NOMO-1 (cell line): ENCODE measurements at regions not wholly inside any gene's neighbourhood (a gene's known extent, or its start where the extent isn't known, plus 50 kb on each side); places are given as distances from the start of the nearest gene placed in this dataset.

ENCODE experiments used
- DNase-seq, 2 experiments: peaks; one replicate each; lab custom pipeline; 2025; ENCODE audit not compliant: unreplicated experiment in 2 of 2; lab: John Stamatoyannopoulos, UW

DNA sequence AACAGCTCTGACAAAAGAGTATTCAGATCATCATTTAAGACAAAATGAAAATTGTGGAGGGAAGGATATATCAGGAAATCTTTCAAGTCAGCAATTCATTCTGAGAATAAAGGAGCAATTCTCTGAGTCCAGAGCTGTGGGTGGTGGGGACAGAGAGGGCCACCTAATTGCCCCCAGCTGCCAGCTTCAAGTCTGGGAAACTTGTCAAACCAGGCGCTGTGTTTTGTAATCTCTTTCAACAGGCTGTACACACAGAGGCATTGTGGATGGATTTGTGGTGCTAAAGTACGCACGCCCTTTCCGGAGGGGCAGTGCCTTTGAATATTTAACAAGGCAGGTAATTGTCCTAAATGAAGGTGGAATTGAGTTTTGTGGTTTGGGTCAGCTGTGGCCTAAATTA, 591.1 kb upstream of the BOD1L1 start:
- DNase-seq: no peak

DNA sequence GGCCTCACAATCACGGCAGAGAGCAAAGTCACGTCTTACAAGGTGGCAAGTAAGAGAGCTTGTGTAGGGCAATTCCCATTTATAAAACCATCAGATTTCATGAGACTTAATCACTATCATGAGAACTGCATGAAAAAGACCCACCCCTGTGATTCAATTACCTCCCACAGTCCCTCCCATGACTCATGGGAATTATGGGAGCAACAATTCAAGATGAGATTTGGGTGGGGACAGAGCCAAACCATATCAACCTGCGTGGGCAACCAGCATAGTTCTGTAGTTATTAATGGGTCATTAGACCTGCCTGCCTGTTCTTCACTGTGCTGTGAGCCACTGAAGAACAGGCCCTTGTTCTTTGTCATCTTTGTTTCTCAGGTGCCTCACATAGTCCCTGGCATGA, 593.7 kb upstream of the BOD1L1 start:
- no peak for DNase-seq

DNA sequence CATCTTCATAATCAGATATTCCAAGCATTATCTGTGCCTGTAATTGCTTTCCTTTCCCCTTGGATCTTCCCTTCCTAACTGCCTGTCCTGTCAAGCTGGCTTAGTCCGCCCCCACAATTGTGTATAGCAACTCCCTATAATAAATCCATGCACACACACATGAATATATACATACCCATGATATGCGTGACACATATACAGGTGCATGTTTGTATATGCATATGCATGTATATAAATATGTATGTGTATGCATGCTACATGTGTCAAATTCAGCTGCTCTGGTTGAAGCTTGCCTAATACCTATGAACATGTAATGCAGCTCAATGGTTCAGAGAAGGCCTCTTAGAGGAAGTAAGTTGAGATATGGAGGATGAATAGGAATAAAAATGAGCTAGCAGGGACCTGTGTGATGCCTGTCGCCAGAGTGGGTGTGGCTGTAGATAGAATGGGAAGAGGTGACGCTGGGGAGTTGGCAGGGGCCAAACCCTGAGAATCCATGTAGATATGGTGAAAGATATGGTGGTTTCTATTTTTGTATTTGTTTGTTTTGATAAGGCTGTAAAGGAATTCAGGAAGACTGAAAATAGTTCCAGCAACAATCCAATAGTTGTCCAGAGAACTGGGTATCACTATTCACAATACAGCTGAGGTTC, 595.0 kb upstream of the BOD1L1 start:
- no peak for DNase-seq

DNA sequence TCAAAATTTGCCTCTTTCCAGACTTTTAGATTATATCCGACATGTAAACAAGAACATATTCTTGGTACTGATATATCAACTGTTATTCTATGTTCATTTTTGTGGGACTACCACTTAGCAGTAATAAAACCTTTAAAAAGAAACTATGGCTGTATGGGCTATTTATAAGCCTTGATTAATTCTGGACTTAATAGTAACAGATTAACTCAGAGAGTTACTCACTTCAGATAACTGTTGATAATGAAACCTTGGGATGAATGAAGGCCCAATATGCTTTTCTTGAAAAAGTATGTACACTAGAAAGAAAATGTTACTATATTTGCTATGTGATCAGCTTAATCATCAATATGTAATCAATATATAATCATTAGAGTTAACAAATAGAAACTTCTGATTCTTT, 595.9 kb upstream of the BOD1L1 start:
- DNase-seq: no peak

DNA sequence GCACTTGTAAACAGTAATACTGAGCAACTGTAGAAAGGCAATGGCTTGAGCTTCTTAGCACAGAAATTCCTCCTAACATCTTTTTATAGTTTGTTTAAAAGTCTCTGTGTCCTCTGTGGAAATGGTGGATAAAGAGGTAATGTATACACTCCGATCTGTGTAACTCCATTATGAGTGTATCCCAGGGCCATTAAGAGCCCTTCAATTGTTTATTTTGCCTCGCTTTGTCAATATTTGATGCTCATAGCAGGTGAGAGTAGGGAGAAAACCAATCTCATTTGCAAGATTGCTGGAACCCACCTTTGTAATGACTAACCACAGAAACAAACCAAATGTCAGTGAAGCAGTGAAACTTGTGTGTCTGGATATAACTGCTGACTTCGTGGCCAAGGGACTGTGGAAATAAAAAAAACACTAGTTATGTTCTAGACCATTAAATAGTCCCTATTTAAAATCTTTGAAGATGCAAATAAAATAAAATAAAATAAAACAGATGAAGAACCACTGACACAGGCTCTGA, 598.2 kb upstream of the BOD1L1 start:
- no peak for DNase-seq

DNA sequence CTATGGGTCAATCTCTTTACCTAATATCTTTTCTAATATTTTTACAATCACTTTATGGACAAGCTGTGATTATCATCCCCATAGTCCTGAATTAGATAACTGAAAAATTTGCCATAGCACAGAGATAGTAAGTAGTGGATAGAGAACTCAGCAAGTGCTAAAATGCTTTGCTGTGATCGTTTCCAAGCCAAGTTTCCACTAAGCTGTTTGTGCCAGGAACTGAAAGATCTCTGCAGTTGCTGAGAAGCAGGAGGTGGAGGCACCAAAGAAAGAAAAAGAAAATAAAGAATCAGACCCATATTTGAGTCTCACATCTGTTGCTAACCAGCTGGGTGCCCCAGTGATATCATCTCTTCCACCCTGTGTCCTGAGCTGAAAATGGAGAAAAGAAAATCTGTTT, 605.6 kb upstream of the BOD1L1 start:
- no peak for DNase-seq

DNA sequence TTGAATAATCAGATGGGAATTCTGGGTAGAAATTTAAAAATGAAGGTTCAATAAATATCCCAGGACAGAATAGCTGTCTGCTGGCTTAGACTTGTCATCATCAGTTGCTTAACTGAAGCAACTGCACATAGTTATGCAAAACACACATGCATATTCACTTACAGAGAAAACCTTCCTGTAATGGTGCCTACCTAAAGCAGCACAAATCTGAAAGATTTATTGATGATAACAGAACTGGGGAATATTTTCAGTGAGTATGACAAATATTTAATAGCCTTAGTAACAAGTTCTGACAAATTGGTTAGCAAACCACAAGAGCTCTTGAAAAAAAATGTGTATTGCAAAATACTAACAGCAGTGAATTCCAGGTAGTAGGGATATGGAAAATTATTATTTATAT, 606.8 kb upstream of the BOD1L1 start:
- DNase-seq: no peak

DNA sequence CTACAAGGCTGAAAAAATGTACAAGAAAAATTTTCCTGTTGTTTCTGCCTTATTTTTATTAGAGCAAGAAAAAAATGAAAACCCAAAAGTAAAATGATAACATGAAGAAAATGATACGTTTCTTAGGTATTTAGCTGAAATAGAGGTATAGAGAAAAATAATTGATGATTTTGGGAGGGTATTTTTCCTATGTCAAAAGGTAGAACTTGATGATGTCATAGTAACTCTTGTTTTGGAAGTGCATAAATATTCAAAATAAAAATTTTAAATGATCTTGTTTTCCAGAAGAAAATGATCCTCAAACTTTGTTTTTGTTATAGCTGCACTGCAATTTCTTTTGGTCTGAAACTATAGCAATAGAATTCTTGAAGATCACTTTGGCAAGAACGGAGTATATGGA, 608.8 kb upstream of the BOD1L1 start:
- DNase-seq: no peak

DNA sequence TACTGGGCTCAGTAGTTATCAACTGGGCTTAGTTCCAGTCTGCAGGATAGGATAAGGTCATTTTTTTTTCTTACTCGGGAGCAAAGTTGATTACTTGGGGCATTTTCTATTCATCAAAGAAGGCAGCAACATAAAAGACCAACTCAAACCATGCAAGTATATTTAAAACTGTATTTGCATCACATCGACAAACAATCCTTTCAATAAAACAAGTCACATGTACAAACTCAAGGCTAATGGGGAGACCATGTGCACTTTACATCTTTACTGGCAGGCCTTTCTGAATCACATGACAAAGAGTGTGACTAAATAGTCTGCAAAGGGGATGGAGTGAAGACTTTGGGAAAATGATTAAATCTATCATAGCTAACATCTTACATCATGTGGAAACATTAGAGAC, 610.4 kb upstream of the BOD1L1 start:
- DNase-seq: no peak

DNA sequence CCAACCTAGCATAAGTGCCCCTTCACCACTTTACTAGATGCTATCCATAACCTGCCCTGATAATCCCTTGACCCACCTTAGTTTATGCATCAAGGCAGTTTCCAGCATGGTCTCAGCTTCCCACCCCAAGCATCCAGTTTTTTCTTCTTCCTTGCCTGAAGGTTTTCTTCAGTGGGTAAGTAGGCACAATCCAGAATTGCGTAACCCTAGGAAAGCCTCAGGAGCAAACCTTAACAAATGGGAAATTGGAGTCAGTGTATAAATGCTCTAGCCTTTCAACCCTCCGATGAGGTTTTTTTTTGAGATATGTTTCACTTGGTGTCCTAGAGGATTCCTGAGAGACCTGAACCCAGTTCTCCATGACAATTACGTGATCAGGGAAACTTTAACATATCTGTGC, 614.0 kb upstream of the BOD1L1 start:
- DNase-seq: no peak

DNA sequence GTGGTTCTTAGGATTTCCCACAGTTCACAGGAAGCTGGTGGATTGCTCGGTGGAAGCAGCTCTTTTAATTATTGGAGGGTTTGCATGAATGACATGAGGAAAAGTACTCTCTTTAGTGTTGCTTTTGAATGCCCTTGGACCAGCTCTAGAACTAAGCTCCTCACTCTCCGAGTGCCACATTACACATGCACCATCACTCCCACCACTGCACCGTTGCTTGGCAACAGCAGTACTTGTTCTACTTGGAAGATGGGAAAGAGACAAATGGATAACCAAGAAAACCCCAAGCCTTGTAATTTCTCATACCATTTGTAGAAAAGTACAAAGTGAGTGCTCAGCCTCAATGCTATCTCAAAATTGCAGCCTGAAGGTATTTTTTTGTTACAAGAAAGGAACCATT, 620.2 kb upstream of the BOD1L1 start:
- DNase-seq: no peak

DNA sequence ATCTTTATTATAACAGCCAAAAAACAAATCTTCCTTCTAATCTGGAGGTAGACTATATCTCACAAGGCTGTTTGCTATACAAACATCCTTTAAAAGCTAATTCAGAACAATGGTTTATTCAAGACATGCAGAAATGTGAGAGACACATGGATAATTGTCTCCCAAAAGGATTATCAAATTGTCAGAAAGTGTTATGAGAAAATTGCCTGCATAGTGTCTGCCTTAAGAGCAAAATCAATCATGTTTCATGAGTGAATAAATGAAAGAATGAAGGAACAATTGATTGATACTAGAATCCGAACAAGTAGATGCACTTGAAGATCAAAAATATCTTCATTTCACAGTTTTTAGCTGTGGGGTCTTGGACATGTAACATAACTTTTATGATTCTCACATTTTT, 621.7 kb upstream of the BOD1L1 start:
- no peak for DNase-seq

DNA sequence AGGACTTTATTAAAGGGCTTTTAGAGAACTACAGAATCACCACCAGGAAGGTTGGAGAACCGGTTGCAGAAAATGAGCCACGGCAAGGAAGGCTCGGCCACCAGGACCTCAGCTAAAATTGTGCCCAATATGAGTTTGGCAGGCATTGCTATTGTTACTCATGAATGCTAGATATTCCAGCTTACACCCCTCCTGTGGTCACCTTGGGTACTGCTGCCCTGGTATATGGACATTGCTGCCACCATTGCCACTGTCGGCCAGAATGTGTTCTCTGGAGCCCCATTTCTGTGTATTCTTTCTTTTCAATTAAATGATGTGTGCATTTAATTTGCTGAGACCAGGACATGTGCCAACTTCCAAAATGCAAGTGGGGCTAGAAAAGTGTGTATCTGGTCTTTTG, 626.7 kb upstream of the BOD1L1 start:
- DNase-seq: peak in 1 of 2 experiments; percentile 13

DNA sequence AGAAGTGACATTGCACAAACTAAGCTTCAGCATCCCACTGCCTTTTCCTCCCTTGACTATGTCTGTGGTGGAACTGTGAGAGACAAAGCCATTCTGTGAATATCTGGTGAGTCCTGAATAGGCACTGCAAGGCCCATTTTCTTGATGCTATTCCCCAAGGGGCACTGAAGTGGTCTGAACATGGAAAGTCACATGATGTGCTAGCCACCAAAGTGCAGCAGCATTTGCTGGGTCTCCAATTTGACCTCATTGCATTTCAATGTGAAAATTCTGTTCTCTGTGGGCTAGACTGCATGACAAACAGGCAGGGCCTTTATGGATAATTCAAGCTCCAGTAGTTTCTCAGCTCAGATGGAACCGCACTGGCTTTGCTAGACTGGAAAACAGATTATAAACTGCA, 627.4 kb upstream of the BOD1L1 start:
- no peak for DNase-seq

DNA sequence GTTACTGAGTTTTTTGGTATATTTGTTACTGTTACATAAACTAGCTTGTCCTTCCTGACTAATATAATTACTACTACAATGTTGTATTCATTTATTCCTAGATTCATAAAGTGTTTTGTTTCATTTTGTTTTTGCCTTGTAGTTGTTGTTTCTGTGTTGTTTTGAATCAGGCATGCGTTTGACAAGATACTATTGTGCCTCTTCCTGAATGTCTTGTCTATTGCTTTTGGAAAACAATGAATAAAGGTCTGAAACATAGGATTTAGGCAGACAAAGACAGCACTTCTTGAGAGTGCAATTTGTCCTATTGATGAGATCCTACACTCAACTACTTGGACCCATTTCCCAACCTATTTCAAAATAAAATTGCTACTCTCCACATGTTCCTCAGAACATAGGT, 630.4 kb upstream of the BOD1L1 start:
- DNase-seq: no peak

DNA sequence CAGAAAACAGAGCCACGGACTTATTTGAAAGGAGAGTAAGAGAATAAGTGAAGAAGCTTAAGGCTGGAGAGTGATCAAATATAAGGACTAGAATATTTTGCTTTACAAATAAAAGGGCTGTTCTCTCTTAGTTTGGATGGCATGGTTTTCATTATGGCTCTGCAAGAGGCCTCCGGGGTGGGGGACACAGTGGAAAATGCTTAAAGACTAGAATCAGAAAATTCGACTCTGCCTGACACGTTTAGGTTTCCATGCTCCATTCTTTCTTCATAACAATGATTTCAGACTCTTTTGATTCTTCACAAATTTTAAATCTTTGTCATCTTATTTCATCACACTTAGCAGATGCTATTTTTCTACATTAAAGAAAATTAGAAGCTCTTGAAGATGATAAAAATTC, 632.4 kb upstream of the BOD1L1 start:
- no peak for DNase-seq

DNA sequence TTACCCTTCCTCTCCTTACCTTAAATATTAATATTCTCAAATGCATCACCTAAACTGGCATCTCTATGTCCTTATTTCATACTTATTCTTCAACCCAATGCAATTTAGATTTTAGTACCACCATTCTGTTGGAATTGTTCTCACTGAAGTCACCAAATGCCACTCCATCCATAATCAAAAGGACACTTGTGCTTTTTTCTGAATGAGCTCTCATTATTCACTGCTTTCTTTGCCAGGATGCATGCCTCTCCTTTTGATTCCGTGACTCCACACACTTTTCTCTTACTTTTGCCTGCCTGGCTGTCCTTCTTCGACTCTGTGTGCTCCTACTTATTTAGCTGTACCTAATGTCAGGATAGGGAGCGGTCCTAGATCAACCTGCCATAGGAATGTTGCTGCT, 633.1 kb upstream of the BOD1L1 start:
- no peak for DNase-seq

DNA sequence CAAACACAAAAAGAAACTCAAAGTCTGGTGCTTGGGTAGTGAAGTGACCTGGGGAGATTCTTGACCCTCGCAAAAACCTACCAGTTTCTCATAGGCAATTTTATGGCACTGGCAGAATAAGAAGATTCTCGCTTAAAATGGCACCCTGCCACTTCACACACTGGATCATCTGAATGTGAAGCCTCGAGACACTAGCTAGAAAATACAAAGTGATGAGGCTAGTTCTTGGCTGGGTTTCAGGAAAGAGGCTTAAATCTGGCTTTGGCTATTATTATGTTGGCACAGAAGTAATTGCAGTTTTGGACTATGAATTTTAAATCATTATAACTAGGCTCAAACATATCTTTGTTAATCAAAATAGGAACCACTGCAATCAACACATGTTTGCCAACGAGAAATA, 634.7 kb upstream of the BOD1L1 start:
- no peak for DNase-seq

DNA sequence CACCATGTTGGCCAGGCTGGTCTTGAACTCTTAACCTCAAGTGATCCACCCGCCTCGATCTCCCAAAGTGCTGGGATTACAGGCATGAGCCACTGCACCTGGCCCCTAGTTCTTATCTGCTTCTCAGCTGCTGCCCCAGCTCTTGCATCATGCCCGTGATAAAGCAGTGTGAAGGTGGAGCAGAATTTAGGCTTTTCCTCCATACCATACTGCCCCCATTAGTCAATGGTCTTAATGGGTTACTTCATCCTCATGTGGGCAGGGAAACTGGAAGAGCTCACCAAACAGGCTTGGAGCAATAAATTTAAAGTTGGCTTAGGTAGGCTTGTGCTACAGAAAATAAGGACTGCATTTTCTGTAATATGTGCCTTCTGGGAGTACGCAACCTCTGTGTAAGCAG, 636.9 kb upstream of the BOD1L1 start:
- DNase-seq: no peak

DNA sequence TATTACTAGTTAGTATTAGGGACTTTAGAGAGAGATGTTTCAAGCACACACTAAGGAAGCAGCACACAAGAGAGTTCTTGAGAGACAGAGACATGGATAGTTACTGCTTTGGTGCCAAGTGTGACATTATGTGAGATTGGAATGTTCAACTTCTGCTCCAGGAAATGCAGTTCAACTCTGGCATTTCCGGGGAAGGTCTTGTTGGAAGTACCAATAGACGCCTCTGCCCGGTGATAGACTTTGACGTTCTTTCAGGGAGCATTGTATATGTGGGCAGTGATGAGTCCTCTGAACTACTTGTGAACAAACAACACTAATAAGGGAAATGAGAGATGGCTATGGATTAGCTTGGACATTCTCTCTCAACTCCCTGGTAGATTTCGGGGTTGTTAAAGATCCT, 638.1 kb upstream of the BOD1L1 start:
- no peak for DNase-seq

DNA sequence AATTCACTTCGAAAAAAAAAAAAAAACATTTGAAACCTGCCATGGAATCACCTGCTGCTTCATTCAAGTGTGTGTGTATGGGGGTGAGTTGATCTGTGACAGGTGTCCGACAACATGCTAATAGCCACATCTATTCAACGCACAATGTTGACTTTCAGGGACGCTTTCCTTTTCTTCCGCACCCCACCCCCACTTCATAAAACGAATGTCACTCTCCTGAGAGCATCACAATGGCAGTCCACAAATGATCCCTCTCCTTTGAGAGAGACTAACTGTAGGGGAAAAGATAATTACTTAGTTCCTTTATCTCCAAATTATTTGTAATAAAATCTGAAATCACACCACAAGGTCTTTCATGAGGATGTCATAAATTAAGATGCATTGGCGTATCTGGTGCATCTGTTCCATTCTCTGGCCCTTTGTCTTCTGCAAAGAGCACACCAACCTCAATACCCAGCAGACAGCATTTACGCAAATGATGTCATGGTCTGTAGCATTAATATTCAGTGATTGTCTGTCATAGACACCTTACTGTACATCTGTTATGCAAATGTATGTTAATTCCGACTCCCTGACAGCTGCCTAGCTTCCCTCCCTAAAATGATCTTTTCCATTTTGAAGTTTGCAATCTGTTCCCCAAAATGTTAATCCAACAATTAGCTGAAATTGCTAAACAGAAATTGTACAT, 640.0 kb upstream of the BOD1L1 start:
- DNase-seq: no peak

DNA sequence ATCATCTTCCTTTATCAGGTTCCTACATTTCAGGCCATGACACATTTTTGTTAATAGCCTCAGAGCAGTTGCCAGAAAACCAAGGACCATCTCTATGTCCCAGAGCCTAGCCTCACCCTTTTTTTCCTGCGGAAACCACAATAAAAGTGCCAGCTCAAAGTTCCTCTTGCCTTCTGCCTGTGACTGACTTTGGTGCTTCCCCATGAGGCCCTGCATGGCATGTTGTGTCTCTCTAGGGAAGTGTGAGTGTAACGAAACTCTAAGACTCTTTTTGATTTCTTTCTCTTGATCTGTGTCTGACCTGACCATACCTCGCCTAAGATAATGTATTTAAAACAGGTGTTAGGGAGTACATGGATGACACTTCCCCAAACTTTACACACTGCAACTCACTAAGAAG, 642.3 kb upstream of the BOD1L1 start:
- peak; percentile 89 to 93 for DNase-seq

DNA sequence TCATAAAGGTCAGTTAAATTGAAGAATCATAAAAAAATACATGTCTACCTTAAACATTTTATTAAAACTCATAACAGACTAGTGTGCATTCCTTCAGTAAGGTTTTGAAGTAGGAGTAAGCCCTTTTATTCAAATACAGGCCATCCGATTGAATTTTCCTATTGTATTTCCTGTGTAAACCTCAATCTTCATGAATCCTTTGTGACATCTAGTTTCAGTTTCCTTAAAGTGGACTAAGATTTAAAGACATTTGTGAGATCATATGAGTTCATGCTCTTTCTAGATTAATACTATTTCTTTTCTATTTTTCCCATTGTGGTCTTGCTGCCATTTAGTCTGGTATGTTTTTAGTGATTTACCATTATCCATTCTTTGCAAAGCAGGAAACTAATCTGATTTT, 644.7 kb upstream of the BOD1L1 start:
- DNase-seq: peak in 1 of 2 experiments; percentile 27
